Activated CD4-positive, alpha-beta T cell treated with anti-CD3 and anti-CD28 coated beads, Interleukin-2, amount 10 ng/mL, durations not matched to agents 7 days and 5 days (primary cell): ENCODE measurements at regions not wholly inside any gene's neighbourhood (a gene's known extent, or its start where the extent isn't known, plus 50 kb on each side); places are given as distances from the start of the nearest gene placed in this dataset. TPM values are rescaled to one million over a fixed set of nuclear protein-coding genes. Genes with fewer than 3 reads are reported as not detected.
"Not testable (repeated sequence)": the region's sequence is repeated elsewhere in the genome, so short reads cannot be mapped to it uniquely, and the experiment has no call there.

ENCODE experiments used
- CTCF ChIA-PET: fragments of 350-600 bp; sonication (Branson Sonifier 250); formaldehyde crosslinking; loops from one replicate; lab custom pipeline; 2021; ENCODE audit warnings: antibody characterized with exemption; lab: Charles Lee
- POLR2A ChIA-PET: fragments of 350-600 bp; sonication (Branson Sonifier 250); formaldehyde crosslinking; loops from one replicate; lab custom pipeline; 2021; ENCODE audit warnings: antibody characterized with exemption; lab: Charles Lee
- DNase-seq: peaks from one replicate; pipeline ENCODE4 v3.0.0-alpha.2; 2020
- H3K27ac Mint-ChIP-seq: one replicate; pipeline ENCODE4 v1.8.0; 2021; ENCODE audit warnings: mild to moderate bottlenecking, moderate library complexity, mixed read lengths
- H3K27me3 Mint-ChIP-seq: one replicate; pipeline ENCODE4 v1.8.0; 2021; ENCODE audit warnings: mixed read lengths
- H3K36me3 Mint-ChIP-seq: one replicate; pipeline ENCODE4 v1.8.0; 2021; ENCODE audit warnings: low read depth, mixed read lengths
- H3K4me1 Mint-ChIP-seq: one replicate; pipeline ENCODE4 v1.8.0; 2021; ENCODE audit warnings: mixed read lengths
- H3K4me3 Mint-ChIP-seq: one replicate; pipeline ENCODE4 v1.8.0; 2021; ENCODE audit warnings: mild to moderate bottlenecking, moderate library complexity, mixed read lengths
- H3K9me3 Mint-ChIP-seq: one replicate; pipeline ENCODE4 v1.8.0; 2021; ENCODE audit warnings: mixed read lengths
- microRNA-seq: library from miRNA; unstranded; fragments of <30 nt; microRNA quantifications from one replicate; pipeline ENCODE4 v1.2.0, GENCODE V29; 2021; ENCODE audit warnings: borderline microRNAs expressed, borderline replicate concordance

- H3K27me3 Mint-ChIP-seq, H3K4me3 Mint-ChIP-seq, DNase-seq, POLR2A ChIA-PET, H3K36me3 Mint-ChIP-seq, CTCF ChIA-PET, H3K27ac Mint-ChIP-seq, H3K9me3 Mint-ChIP-seq, H3K4me1 Mint-ChIP-seq: not testable (repeated sequence)
Measured at GRCh38 chr1:79152-79551, 372.3 kb downstream of the OR4F29 start.

DNA sequence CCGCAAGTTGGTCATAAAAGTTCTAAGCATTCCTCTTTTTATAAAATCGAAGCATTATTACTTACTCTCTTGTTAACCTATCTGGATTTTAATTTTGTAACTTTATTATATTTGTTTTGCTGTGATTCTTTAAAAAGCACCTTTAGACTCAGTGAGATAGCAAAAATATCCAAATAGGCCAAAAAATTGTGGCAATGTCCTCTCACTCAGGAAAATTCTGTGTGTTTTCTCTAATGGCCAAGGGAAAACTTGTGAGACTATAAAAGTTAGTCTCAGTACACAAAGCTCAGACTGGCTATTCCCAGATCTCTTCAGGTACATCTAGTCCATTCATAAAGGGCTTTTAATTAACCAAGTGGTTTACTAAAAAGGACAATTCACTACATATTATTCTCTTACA, 386.4 kb downstream of the OR4F29 start, which contains the start of gene OR4F5:
TSS of gene OR4F5 (plus strand) at position 301 of the 400 bp plus-strand sequence.
- H3K9me3 Mint-ChIP-seq, DNase-seq, H3K27ac Mint-ChIP-seq, POLR2A ChIA-PET, H3K36me3 Mint-ChIP-seq, H3K27me3 Mint-ChIP-seq, H3K4me3 Mint-ChIP-seq, H3K4me1 Mint-ChIP-seq, CTCF ChIA-PET: not testable (repeated sequence)

GRCh38 chr1:56014-56531, 395.4 kb downstream of the OR4F29 start:
- CTCF ChIA-PET, H3K36me3 Mint-ChIP-seq, H3K27ac Mint-ChIP-seq, H3K4me3 Mint-ChIP-seq, H3K27me3 Mint-ChIP-seq, DNase-seq, H3K4me1 Mint-ChIP-seq, H3K9me3 Mint-ChIP-seq, POLR2A ChIA-PET: not testable (repeated sequence)

DNA sequence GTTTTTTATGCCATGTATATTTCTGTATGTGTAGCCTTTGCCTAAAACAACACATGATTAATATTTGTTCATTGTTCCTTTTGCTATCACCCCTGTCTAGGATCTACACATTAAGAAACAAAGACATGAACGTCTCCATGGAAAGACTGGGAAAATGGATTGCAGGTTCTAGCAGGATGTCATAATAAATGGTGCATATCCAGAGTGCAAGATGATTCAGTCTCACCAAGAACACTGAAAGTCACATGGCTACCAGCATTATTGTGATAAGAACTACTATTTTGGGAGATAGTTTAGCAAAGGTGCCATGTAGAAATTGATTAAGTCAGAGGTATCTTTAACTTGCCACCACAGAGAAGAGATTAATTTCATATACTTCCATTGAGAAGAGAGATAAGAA, 398.3 kb downstream of the OR4F29 start:
- H3K4me3 Mint-ChIP-seq, H3K9me3 Mint-ChIP-seq, H3K36me3 Mint-ChIP-seq, DNase-seq, H3K27me3 Mint-ChIP-seq, CTCF ChIA-PET, H3K27ac Mint-ChIP-seq, H3K4me1 Mint-ChIP-seq, POLR2A ChIA-PET: not testable (repeated sequence)

DNA sequence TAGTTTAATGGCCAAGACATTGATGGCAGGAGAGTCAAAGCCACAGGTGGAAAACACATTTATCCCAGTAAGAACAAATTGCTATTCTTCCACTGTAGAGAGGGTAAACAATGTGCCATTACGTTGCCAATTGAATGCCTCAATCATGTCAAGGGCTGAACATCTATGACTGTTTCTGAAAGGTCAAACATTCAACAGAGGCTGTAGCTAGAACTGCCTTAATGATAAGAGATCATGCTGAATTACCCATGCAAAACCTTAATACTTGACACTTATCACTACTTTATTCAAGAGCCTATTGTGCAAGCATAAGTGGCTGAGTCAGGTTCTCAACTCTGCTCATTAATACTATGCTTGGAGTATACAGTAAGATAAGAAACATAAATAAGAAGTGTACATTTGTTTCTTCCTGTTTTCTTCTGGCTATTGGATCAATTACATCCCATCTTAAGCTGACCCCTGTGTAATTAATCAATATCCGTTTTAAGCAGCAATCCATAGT, 409.5 kb downstream of the OR4F29 start:
- H3K9me3 Mint-ChIP-seq, CTCF ChIA-PET, POLR2A ChIA-PET, DNase-seq, H3K27me3 Mint-ChIP-seq, H3K4me1 Mint-ChIP-seq, H3K36me3 Mint-ChIP-seq, H3K27ac Mint-ChIP-seq, H3K4me3 Mint-ChIP-seq: not testable (repeated sequence)

GRCh38 chr1:41197-41596, 410.3 kb downstream of the OR4F29 start:
- H3K27me3 Mint-ChIP-seq, H3K9me3 Mint-ChIP-seq, H3K4me1 Mint-ChIP-seq, H3K36me3 Mint-ChIP-seq, CTCF ChIA-PET, H3K4me3 Mint-ChIP-seq, DNase-seq, POLR2A ChIA-PET, H3K27ac Mint-ChIP-seq: not testable (repeated sequence)

- CTCF ChIA-PET, H3K9me3 Mint-ChIP-seq, H3K36me3 Mint-ChIP-seq, H3K4me3 Mint-ChIP-seq, H3K27ac Mint-ChIP-seq, POLR2A ChIA-PET, H3K4me1 Mint-ChIP-seq, H3K27me3 Mint-ChIP-seq: not testable (repeated sequence)
- peak; percentile 14 for DNase-seq
Measured at GRCh38 chr1:29183-29582, 422.3 kb downstream of the OR4F29 start.

DNA sequence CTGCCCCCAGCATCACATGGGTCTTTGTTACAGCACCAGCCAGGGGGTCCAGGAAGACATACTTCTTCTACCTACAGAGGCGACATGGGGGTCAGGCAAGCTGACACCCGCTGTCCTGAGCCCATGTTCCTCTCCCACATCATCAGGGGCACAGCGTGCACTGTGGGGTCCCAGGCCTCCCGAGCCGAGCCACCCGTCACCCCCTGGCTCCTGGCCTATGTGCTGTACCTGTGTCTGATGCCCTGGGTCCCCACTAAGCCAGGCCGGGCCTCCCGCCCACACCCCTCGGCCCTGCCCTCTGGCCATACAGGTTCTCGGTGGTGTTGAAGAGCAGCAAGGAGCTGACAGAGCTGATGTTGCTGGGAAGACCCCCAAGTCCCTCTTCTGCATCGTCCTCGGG, 434.2 kb downstream of the OR4F29 start:
- DNase-seq, H3K4me1 Mint-ChIP-seq, CTCF ChIA-PET, POLR2A ChIA-PET, H3K4me3 Mint-ChIP-seq, H3K27ac Mint-ChIP-seq, H3K9me3 Mint-ChIP-seq, H3K36me3 Mint-ChIP-seq, H3K27me3 Mint-ChIP-seq: not testable (repeated sequence)

- H3K4me3 Mint-ChIP-seq, H3K9me3 Mint-ChIP-seq, H3K27me3 Mint-ChIP-seq, H3K4me1 Mint-ChIP-seq, CTCF ChIA-PET, POLR2A ChIA-PET, H3K36me3 Mint-ChIP-seq, H3K27ac Mint-ChIP-seq: not testable (repeated sequence)
- DNase-seq = peak; percentile 7
Measured at GRCh38 chr1:16025-16424, 435.5 kb downstream of the OR4F29 start.

DNA sequence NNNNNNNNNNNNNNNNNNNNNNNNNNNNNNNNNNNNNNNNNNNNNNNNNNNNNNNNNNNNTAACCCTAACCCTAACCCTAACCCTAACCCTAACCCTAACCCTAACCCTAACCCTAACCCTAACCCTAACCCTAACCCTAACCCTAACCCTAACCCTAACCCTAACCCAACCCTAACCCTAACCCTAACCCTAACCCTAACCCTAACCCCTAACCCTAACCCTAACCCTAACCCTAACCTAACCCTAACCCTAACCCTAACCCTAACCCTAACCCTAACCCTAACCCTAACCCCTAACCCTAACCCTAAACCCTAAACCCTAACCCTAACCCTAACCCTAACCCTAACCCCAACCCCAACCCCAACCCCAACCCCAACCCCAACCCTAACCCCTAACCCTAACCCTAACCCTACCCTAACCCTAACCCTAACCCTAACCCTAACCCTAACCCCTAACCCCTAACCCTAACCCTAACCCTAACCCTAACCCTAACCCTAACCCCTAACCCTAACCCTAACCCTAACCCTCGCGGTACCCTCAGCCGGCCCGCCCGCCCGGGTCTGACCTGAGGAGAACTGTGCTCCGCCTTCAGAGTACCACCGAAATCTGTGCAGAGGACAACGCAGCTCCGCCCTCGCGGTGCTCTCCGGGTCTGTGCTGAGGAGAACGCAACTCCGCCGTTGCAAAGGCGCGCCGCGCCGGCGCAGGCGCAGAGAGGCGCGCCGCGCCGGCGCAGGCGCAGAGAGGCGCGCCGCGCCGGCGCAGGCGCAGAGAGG, 441.3 kb downstream of the OR4F29 start:
- DNase-seq = peak; percentile 26
- H3K9me3 Mint-ChIP-seq, H3K4me3 Mint-ChIP-seq, POLR2A ChIA-PET, H3K27ac Mint-ChIP-seq, H3K36me3 Mint-ChIP-seq, H3K27me3 Mint-ChIP-seq, H3K4me1 Mint-ChIP-seq, CTCF ChIA-PET: not testable (repeated sequence)

Small RNA genes lying in the stretch of these regions (microRNA-seq; reads per million reads assigned to microRNA genes)
- gene MIR6859-1 (not detected), gene MIR6859-2 (not detected)
